ENCODE measurements at regions not wholly inside any gene's neighbourhood (a gene's known extent, or its start where the extent isn't known, plus 50 kb on each side); places are given as distances from the start of the nearest gene placed in this dataset.

GRCh38 chr11:45463541-45463940 lies 177.4 kb upstream of the SYT13 start:
- TF ChIP-seq CTCF (conservative IDR thresholded peaks at IDR 0.05) (no peak), EZH2 (IDR thresholded peaks at IDR 0.05; ENCODE audit: low read depth) (no peak)

Measured in PC-9 (cell line).